Neural cell (in vitro differentiated cells): ENCODE measurements at regions not wholly inside any gene's neighbourhood (a gene's known extent, or its start where the extent isn't known, plus 50 kb on each side); places are given as distances from the start of the nearest gene placed in this dataset.

Experiments used
- H2AFZ ChIP-seq: fragments of 200-600, 300-800 bp; sonication (generic), shearing (Covaris generic); 2 replicates; pipeline ENCODE4 v1.6.0; 2014; ENCODE audit warnings: low read depth, mild to moderate bottlenecking, antibody characterized with exemption, low read length, moderate library complexity
- H3F3A ChIP-seq: fragments of 200-600 bp; shearing (Covaris generic); 2 replicates; pipeline ENCODE4 v1.6.1; 2016; ENCODE audit warnings: mild to moderate bottlenecking, moderate library complexity, mixed read lengths, antibody characterized with exemption, low read length; ENCODE audit not compliant: insufficient read depth, poor library complexity, severe bottlenecking
- H3K27ac ChIP-seq: fragments of 200-600, 300-800 bp; sonication (generic), shearing (Covaris generic); 2 replicates; pipeline ENCODE4 v1.5.1; 2014; ENCODE audit warnings: mild to moderate bottlenecking, low read length, moderate library complexity
- H3K27me3 ChIP-seq: fragments of 300-800, 200-600 bp; sonication (generic), shearing (Covaris generic); 2 replicates; pipeline ENCODE4 v1.6.0; 2014; ENCODE audit warnings: mild to moderate bottlenecking, low read depth, low read length, moderate library complexity; ENCODE audit not compliant: insufficient read depth
- H3K36me3 ChIP-seq: fragments of 300-800, 200-600 bp; sonication (generic), shearing (Covaris generic); 2 replicates; pipeline ENCODE4 v1.5.1; 2014; ENCODE audit warnings: mild to moderate bottlenecking, antibody characterized with exemption, low read length, moderate library complexity; ENCODE audit not compliant: insufficient read depth
- H3K4me2 ChIP-seq: fragments of 300-800, 200-600 bp; sonication (generic), shearing (Covaris generic); 2 replicates; pipeline ENCODE4 v1.6.0; 2014; ENCODE audit warnings: mild to moderate bottlenecking, low read length
- H3K4me3 ChIP-seq: fragments of 300-800, 200-600 bp; sonication (generic), shearing (Covaris generic); 2 replicates; pipeline ENCODE4 v1.5.1; 2014; ENCODE audit warnings: mild to moderate bottlenecking, low read length, moderate library complexity
- H3K79me2 ChIP-seq: fragments of 200-600 bp; shearing (Covaris generic); replicated peaks from 2 replicates; pipeline ENCODE4 v1.6.0; 2014; ENCODE audit warnings: mild to moderate bottlenecking, low read length, moderate library complexity; ENCODE audit not compliant: insufficient read depth
- H3K9ac ChIP-seq: fragments of 300-800, 200-600 bp; sonication (generic), shearing (Covaris generic); 2 replicates; pipeline ENCODE4 v1.6.1; 2016; ENCODE audit warnings: mild to moderate bottlenecking, low read length, mixed read lengths
- H3K9me2 ChIP-seq: fragments of 200-600 bp; shearing (Covaris generic); 2 replicates; pipeline ENCODE4 v1.6.1; 2016; ENCODE audit warnings: mild to moderate bottlenecking, low read length, mixed read lengths; ENCODE audit not compliant: insufficient read depth
- H3K9me3 ChIP-seq: fragments of 200-600, 300-800 bp; sonication (generic), shearing (Covaris generic); 2 replicates; pipeline ENCODE4 v1.6.1; 2016; ENCODE audit warnings: mild to moderate bottlenecking, mixed run types, low read length, moderate library complexity, mixed read lengths
- H4K20me1 ChIP-seq: fragments of 200-600 bp; shearing (Covaris generic); 2 replicates; pipeline ENCODE4 v1.6.1; 2016; ENCODE audit warnings: mild to moderate bottlenecking, mixed run types; ENCODE audit not compliant: insufficient read depth
- EP300 ChIP-seq: fragments of 450-650 bp; conservative IDR thresholded peaks from 2 replicates; pipeline ENCODE4 v1.6.1; 2014; ENCODE audit warnings: antibody characterized with exemption, mild to moderate bottlenecking, moderate library complexity; ENCODE audit not compliant: poor library complexity, severe bottlenecking
- EZH2 ChIP-seq: fragments of 200-600, 300-800 bp; shearing (Covaris generic), sonication (generic); IDR thresholded peaks from 2 replicates; pipeline ENCODE4 v1.6.1; 2014; ENCODE audit warnings: antibody characterized with exemption, low read length, borderline replicate concordance, mild to moderate bottlenecking; ENCODE audit not compliant: insufficient read depth, poor library complexity, severe bottlenecking
- MXI1 ChIP-seq: fragments of 450-650 bp; conservative IDR thresholded peaks from 2 replicates; pipeline ENCODE4 v1.6.1; 2014; ENCODE audit warnings: antibody characterized with exemption, mild to moderate bottlenecking; ENCODE audit not compliant: poor library complexity, severe bottlenecking
- POLR2AphosphoS5 ChIP-seq: IDR thresholded peaks from 2 replicates; pipeline ENCODE4 v1.6.1; 2012
- RAD21 ChIP-seq: fragments of 450-650 bp; conservative IDR thresholded peaks from 2 replicates; pipeline ENCODE4 v1.6.1; 2014; ENCODE audit warnings: antibody characterized with exemption, mild to moderate bottlenecking, moderate library complexity
- SMC3 ChIP-seq: fragments of 450-650 bp; conservative IDR thresholded peaks from 2 replicates; pipeline ENCODE4 v1.6.1; 2014; ENCODE audit warnings: antibody characterized with exemption, mild to moderate bottlenecking, moderate library complexity; ENCODE audit not compliant: poor library complexity
- TAF1 ChIP-seq: IDR thresholded peaks from 2 replicates; pipeline ENCODE4 v1.6.1; 2012; ENCODE audit warnings: low read depth
- TF ChIP-seq, protein P1 (sequence below): fragments of 450-650 bp; IDR thresholded peaks from 2 replicates; pipeline ENCODE4 v1.5.1; 2014; ENCODE audit warnings: antibody characterized with exemption, mild to moderate bottlenecking, moderate library complexity; ENCODE audit not compliant: poor library complexity, severe bottlenecking
- TF ChIP-seq, protein P2 (sequence below): IDR thresholded peaks from 2 replicates; pipeline ENCODE4 v1.6.1; 2012; ENCODE audit warnings: borderline replicate concordance

DNA sequence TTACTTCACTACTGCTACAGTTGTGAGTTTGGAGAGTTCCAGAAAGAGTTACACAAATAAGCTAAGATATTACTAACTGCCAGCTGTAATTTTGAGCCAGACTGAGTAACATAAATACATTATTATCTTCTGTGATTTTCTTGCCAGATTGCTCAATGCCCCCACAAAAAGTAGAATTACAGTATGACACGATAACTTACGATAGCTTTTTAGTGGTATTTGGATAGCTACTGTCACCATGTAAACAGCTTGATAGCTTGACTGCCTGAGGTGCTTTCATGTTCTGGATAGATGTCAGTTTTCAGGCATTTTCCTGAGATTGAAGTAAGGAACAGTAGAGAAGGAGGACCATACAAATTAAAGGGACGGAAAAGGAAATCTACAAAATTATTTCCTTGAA is 533.3 kb downstream of the SOCS6 start:
- Histone ChIP-seq H3K79me2 (no peaks in the 10 kb centered on the region), H3K9ac (no peak overlapping the region), H3K36me3 (no peaks in the 10 kb centered on the region), H3K27me3 (no peaks in the 10 kb centered on the region), H2AFZ (no peak overlapping the region), H3K9me2 (no peaks in the 10 kb centered on the region), H4K20me1 (no peaks in the 10 kb centered on the region), H3K4me2 (no peak overlapping the region), H3K9me3 (no peaks in the 10 kb centered on the region), H3F3A (no peaks in the 10 kb centered on the region), H3K4me3 (no peak overlapping the region), H3K27ac (no peak overlapping the region)
- TF ChIP-seq SMC3 (no peak), TAF1 (no peak), RAD21 (no peak), EP300 (peak; percentile 86), EZH2 (no peak), POLR2AphosphoS5 (peak; percentile 60), MXI1 (no peak)
- TF ChIP-seq, protein P1, sequence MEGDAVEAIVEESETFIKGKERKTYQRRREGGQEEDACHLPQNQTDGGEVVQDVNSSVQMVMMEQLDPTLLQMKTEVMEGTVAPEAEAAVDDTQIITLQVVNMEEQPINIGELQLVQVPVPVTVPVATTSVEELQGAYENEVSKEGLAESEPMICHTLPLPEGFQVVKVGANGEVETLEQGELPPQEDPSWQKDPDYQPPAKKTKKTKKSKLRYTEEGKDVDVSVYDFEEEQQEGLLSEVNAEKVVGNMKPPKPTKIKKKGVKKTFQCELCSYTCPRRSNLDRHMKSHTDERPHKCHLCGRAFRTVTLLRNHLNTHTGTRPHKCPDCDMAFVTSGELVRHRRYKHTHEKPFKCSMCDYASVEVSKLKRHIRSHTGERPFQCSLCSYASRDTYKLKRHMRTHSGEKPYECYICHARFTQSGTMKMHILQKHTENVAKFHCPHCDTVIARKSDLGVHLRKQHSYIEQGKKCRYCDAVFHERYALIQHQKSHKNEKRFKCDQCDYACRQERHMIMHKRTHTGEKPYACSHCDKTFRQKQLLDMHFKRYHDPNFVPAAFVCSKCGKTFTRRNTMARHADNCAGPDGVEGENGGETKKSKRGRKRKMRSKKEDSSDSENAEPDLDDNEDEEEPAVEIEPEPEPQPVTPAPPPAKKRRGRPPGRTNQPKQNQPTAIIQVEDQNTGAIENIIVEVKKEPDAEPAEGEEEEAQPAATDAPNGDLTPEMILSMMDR, result no peak
- TF ChIP-seq, protein P2, sequence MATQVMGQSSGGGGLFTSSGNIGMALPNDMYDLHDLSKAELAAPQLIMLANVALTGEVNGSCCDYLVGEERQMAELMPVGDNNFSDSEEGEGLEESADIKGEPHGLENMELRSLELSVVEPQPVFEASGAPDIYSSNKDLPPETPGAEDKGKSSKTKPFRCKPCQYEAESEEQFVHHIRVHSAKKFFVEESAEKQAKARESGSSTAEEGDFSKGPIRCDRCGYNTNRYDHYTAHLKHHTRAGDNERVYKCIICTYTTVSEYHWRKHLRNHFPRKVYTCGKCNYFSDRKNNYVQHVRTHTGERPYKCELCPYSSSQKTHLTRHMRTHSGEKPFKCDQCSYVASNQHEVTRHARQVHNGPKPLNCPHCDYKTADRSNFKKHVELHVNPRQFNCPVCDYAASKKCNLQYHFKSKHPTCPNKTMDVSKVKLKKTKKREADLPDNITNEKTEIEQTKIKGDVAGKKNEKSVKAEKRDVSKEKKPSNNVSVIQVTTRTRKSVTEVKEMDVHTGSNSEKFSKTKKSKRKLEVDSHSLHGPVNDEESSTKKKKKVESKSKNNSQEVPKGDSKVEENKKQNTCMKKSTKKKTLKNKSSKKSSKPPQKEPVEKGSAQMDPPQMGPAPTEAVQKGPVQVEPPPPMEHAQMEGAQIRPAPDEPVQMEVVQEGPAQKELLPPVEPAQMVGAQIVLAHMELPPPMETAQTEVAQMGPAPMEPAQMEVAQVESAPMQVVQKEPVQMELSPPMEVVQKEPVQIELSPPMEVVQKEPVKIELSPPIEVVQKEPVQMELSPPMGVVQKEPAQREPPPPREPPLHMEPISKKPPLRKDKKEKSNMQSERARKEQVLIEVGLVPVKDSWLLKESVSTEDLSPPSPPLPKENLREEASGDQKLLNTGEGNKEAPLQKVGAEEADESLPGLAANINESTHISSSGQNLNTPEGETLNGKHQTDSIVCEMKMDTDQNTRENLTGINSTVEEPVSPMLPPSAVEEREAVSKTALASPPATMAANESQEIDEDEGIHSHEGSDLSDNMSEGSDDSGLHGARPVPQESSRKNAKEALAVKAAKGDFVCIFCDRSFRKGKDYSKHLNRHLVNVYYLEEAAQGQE, result no peak

DNA sequence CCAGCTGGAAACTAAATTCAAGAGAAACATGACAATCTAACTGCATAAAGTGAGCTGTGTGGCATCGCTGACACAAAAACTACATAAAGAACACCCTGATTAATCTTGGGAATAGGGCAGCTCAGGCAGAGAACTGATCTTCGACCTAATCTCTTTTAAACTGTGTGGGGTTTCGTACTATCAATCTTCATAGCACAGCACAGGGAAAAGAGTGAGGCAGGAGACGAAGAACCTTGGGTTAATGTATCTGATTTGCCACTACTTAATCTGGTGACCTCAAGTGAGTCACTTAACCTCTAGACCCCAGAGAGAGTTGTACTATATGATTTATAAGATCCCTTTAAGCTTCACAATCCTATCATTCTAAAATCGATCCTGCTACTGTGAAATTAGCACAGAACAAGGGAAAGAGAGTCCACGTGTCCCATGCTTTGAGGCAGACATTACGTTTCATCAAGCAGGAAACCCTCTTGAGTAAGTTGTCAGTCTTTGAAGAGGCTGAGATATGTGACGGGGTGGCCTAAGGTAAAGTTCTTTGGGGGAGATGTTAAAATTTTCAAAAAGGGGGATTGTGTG is 519.7 kb downstream of the SOCS6 start:
- no peak overlapping the region for H3K4me3 ChIP-seq
- no peak overlapping the region for H3K27ac ChIP-seq
- TF ChIP-seq EP300 (no peak), SMC3 (no peak)
- H2AFZ ChIP-seq, result no peak overlapping the region
- no peak overlapping the region for H3K9ac ChIP-seq
- H3F3A ChIP-seq, result no peaks in the 10 kb centered on the region
- no peaks in the 10 kb centered on the region for H4K20me1 ChIP-seq
- H3K36me3 ChIP-seq, result no peaks in the 10 kb centered on the region
- H3K9me3 ChIP-seq, result no peaks in the 10 kb centered on the region
- no peak overlapping the region for H3K4me2 ChIP-seq
- H3K9me2 ChIP-seq, result no peaks in the 10 kb centered on the region
- H3K27me3 ChIP-seq, result no peaks in the 10 kb centered on the region
- no peaks in the 10 kb centered on the region for H3K79me2 ChIP-seq
